ENCODE measurements at regions not wholly inside any gene's neighbourhood (a gene's known extent, or its start where the extent isn't known, plus 50 kb on each side); places are given as distances from the start of the nearest gene placed in this dataset.
A peak's percentile ranks its signal among the peaks of the same experiment; 100 is the strongest.

DNA sequence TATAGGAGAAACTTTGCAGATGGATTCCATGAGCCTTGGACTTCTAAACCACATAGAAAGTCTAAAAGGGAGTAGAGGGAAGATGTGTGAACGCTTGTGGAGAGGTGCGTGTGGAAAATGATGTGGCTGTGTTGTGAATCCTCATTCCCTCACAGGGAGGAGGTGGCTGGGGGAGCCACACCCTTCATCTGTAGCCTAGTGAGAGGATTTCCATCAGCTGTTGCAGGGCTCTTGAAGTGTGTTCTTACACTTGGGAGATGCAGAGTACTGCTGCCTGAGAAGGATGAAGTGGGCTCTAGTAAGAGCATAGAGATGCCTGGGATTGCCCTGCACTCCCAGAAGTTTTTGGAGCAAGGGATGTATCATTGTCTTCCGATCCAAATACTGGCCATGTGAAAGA is 279.6 kb downstream of the QKI start:
- DNase-seq (ENCODE audit: low spot score) = no peak

DNA sequence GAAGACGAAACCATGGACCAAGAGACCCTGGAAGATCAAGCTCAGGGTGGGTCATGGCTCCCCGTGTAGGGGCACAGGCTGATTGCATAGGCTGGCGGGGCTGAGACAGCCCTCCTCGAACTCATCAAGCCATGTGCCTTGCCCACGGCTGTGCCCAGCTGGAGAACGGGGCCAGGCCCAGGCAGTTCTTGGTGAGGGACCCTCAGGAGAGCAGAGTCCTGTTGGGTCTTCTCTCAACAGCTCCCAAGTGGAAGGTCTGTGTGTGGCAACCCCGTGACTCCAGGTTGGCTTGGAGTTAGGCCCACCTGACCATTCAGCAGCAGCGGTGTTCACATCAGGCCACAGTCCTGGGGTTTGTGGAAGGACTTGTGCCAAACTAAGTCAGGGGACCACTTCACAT is 276.5 kb downstream of the QKI start:
- DNase-seq (ENCODE audit: low spot score) = no peak

DNA sequence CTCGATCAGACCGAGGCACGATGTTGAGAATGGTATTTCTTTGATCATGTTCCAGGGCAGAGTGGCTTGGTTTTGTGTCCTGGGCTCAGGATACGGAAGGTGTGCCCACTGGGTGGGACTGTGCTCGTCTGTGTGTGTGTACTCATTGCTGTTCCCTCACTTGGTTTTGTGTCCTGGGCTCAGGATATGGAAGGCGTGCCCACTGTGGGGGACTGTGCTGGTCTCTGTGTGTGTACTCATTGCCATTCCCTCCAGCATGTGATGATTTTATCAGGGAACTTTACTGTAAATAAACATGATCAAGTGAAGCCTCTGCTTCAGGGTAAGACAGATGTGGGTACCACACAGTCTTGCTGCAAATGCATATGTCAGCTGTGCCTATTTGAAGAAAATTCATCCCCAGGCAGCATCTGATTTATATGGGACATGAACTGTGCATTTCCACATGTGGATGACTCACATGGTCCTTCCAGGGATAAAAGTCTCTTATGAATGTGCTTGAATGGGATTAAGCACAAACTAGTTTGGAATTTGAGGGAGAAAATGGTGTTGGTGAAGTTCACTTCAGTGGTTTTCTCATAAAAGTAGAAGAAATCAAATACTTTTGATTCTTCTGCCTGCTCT is 274.3 kb downstream of the QKI start:
- DNase-seq (ENCODE audit: low spot score) = peak; percentile 7

DNA sequence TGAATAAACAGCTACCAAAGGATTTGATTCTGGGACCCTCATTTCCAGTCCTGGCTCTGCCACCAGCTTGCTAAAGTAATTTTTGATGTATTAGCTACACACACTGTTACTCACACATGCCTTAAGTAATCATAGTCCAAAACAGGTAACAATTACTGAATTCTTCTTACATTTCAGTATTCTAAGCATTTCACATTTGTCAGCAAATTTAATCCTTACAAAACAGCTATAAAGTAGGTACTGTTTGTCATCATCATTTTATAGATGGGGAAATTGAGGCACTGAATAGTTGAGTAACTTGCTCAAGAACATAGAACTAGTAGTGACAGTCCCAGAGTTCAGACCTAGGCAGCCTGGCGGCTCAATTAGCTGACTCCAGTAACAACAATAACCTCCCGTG is 272.6 kb downstream of the QKI start:
- no peak for DNase-seq (ENCODE audit: low spot score)

DNA sequence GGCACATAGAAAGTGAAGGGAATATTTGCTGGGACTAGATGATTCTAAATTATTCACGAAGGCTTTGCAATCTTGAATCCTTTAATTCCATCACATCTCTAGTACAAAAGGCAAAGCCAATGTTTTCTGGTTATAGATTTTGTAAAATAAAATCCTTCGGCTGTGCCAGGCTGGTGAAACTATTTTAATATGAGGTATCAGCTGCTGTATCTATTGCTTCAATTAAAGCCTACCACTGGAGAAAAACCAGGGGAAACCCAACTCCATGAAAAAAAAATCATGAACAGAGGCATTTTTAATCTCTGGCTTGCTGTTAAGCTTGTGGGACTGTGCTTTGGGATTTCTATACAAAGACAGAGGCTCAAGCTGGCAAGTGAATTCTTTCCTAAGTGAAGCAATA is 271.8 kb downstream of the QKI start:
- DNase-seq (ENCODE audit: low spot score) = no peak

DNA sequence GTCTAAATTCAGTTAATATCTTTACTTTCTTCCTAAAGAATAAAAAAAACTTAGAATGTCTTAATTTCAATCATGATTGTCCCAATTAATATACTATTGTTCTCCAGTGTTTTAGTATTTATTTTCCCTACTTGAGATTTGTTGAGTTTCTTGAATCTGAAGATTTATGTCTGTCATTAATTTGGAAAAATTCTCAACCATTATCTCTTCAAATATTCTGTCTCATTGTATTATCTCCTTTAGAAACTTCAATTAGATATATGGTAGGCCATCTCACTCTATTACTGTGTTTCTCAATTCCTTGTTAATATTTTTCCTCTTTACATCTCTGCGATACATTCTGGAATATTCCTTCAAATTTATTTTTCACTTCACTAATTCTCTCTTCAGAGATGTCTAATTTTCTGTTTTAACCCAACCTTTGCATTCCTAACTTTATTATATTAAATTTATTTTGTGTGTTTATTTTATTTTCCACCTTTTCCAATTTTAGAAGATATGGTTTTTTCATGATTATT is 268.6 kb downstream of the QKI start:
- DNase-seq (ENCODE audit: low spot score) = no peak

DNA sequence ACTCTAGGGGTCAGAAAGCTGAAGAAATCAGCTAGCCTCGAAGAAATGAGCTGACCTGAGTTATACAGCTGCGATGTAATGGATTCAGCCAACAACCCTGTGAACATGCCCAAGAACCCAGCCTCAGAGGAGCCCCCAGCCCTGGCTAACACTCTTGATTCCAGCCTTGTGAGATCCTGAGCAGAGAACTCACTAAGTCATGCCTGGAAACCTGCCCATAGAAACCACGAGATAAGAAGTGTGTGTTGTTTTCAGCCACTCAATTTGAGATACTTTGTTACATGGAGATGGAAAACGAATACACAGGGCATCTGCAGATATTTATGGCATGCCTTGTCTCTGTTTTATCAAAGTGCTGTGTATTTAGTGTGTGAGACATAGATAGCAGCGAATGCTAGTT is 265.2 kb downstream of the QKI start:
- DNase-seq (ENCODE audit: low spot score) = no peak

DNA sequence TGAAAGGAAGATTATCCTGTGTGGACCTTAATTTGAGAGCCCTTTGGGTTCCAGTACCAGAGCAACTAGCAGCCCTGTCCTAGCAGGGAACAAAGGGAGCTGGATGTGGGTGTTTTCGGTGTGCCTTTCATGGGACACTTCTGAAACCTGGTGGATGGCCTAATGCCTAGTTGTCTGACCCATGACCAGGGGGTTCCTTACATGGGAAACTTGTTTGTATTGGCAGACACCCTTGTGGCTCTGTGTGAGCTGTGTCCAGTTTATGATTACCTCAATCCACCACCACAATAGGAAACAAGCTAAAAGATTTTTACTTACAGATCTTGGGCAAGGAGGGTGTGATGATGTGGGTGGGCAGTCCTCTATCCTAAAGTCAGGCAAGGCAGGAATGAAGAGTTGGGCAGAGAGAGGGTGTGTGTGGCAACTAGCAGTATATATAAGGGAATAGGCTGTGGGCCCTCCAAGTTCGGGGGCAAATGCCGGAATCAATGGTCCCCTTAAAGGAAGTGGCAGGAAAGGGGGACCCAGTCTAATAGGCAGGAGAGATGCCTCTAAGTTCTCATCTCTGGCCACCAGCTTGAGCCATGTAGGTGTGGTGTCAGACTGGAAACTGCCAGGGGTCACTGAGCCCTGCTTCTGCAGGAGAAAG is 264.6 kb downstream of the QKI start:
- DNase-seq (ENCODE audit: low spot score) = no peak

DNA sequence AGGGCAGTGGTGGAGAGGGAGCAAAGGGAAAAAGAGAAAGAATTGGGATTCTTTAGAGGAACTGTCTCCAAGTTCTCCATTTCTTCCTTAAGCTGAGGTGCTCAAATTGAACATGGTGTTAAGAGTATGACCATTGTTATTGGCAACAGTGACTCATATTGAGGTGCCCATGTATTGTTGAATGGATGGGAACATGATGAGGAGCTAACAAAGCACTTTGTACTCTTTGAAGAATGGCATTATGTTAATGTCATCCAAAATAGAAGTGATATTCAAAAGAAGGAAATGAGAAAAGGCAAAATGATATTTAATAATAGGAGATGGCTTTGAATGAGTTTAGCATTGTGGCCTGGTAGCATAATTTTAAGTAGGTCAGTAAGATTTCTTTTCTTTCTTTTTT is 261.1 kb downstream of the QKI start:
- DNase-seq (ENCODE audit: low spot score) = no peak

DNA sequence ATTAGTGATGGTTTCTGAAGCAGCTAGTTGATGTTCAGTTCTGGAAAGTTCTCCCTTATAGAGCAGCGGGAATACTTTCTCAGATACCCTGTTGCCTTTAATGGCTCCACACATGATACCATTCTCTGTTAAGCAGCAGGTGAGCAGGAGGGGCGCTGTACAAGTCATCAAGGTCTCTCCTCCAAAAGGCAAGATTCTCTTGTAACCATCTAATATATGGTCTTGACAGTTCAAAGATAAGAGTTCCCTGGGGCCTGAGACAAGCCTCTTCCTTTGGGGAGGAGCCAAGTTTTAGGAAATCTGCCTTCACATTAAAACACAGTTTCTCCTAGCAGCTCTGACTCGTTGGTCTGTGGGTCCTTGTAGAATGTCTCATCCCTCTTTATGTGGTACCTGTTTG is 258.2 kb downstream of the QKI start:
- no peak for DNase-seq (ENCODE audit: low spot score)

DNA sequence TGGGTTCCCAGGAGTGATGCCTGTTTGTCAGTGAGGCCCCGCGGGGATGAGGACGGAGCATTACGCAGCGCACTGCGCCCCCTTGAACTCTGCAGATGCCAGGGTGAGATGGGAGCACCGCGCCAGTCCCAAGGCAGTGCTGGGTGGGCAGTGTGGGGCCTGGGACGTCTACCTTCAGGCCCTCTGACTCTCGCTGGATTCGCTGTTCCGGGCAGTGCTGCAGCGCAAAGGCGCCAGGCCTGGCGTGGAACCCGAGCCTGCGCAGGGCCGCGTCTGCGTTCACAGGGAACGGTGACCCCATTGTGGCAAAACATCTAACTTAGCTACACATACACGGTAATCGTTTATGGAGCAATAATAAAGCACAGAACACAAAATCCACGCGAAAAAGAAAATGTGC is 257.3 kb downstream of the QKI start:
- DNase-seq (ENCODE audit: low spot score) = no peak

DNA sequence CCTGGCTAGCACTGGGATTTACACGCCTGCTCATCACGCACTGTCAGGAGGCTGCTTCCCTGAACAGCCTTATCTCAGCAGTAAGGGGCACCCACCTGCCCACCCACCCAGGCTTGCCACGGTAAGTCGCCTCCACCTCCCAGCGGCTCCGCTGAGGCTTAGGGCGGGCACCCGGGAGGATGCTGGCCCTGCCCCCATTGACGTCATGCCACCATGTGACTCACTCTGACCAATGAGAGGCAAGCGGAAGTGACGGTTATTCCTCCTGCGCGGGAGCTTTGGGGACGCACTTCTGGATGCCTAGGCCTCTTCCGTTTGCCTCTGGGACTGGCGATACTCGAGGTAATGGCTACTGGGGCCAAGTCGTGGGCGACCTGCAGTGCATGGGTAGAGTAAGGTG is 256.8 kb downstream of the QKI start:
- DNase-seq (ENCODE audit: low spot score) = no peak

DNA sequence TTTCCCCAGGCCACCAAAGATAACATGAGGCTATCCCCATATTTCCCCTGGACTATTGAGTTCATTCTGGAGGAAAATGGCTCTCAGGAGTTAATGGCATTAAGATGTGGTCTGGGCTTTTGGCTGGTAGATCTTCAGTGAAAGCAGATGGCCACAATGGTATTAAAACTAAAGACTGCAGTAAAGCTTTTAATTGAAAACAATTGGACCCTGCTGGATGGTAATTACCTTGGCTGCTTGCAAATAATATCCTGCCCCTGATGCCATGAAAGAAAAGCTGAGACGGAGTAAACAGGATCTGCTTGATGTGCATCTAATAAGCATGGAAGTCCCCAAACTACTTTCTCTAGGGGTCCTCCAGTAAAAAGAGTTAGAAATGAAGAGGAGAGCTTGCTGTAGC is 255.8 kb downstream of the QKI start:
- DNase-seq (ENCODE audit: low spot score) = no peak

DNA sequence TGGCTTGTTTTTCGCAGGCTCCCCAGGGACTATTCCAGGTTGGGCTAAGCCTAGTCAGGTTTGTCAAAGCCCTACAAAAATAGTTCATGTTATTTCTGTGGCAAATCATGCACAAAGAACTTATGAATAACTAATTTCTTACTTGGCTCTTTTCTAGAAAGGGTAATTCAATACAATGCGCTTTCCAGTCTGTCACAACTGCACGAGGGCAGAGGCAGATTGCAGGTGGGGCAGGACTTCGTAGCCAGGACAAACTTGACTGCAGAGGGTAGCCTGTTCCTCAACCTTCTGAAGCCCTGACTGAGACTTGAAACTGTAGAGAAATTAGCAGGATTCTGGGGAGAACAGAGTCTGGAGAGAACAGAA is 253.5 kb downstream of the QKI start:
- no peak for DNase-seq (ENCODE audit: low spot score)

DNA sequence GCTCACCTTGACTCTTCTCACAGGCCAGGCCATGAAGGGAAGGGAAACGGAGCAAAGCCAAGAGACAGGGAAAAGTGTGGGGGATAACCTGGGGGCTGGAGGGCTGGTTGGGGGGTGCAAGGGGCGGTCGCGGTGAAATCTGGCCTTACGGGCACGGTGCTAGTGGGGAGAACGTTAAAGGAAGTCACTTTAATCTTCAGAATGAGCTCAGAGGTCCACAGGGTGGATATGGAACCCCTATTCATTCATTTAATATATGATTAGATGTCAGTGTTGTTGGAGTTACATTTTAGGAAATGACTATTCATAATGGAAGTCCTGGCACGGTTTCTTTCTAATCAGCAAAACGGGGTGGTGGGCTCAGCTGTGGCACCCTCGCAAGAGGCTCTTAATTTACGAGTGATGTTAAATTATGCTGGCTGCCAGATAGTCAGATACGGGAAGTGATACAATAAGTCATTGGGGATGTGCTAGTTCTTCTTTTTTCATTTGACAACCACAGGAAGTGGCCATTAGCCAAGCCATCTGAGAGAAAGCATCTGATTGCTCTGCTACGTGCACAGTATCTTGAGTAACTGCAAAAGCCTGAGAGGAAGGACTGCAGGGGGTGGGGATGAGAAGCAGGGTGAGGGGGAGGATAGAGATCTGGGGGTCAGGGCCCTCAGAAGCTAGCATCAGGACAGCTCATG is 253.0 kb downstream of the QKI start:
- no peak for DNase-seq (ENCODE audit: low spot score)

DNA sequence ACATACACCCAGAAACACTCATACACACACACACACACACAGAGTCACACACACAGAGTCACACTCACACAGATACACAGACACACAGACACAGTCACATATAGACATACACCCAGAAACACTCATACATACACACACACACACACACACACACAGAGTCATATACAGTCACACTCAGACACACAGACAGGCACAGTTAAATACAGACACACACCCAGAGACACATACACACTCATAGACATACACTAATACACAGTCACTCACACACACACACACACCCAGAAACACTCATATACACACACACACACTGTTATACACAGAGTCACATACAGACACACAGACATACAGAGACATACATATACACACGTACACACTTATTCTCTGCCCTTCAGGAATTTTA is 250.9 kb downstream of the QKI start:
- DNase-seq (ENCODE audit: low spot score) = no peak

DNA sequence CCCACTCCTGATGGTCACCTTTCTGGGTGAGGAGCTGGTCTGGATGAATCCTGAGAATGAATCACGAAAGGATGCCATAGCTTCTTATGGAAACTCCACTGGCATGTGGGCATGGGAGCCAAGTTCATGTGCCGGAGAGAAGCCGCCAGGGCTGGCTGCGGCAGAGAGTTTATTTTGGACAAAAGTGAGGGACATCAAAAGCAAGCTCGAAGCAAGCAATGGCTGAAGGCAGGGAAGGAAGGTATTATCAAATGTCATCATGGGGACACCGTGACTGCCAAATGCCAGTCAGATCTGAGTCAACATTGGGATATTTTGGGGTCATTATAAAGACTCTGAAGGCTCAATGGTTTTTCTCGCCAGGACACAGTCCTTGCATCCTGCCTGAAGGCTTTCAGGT is 249.1 kb downstream of the QKI start:
- DNase-seq (ENCODE audit: low spot score) = no peak

DNA sequence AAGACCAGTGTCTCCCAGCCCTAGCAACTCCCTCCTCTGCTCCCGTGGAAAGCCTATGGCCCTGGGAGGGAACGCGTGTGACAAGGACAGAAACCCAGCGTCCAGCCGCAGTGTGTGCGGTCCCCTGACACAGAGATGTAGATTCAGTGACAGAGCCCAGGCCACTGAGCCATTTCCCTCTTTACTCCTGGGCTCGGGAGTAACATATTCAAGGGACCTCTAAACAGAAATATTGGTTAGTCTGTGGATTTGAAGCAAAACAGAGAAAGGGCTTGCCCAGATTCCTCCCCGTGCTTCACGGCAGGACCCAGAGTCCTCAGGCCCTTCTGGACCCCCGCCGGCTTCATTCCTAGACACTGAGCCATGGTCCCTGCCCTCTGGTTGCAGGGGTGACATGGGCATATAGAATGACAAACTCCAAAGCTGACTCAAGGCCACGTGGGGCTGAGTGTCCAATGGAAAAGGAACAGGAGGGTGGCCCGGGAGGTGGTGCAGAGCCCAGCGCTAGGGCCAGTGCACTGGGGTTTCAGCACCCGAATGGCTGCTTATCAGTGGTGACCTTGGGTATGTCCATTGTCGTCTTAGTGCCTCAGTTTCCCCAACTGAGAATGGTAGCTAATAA is 248.2 kb downstream of the QKI start:
- DNase-seq (ENCODE audit: low spot score) = no peak

DNA sequence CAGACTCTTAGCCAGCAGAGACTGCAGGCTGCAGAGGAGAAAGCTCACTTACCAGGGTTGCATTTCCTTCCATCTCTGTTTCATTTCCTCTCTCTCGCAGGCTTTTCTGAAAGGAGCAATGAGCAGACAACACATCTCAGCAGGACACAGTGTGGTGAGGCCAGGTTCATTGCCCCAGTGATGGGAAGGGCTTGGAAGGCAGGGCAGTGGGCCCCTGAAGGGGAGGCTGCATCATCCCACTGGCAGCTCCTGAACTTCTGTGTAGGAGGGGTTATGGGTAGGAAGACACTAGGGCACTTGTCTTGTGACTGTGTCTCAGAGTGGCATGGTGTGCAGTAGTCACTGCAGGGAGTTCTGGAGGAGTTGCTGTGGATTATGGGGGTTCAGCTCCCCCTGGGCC is 246.8 kb downstream of the QKI start:
- no peak for DNase-seq (ENCODE audit: low spot score)

DNA sequence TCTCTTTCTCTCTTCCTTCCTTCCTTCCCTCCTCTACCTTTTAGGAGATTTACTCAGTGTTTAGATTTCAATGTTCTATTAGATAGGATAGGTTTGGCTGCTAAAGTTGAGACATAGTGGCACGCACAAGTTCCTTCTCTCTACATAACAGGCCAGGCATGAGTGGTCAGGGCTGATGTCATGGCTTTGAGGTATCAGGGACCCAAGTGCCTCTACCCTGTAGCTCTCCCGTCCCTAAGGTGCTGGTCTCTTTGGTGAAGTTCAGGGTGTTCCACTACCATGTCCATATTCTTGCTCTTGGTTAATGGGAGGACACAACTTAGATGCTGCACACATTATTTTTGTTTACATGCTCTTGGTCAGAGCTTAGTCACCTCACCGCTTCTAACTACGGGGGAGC is 245.3 kb downstream of the QKI start:
- no peak for DNase-seq (ENCODE audit: low spot score)

DNA sequence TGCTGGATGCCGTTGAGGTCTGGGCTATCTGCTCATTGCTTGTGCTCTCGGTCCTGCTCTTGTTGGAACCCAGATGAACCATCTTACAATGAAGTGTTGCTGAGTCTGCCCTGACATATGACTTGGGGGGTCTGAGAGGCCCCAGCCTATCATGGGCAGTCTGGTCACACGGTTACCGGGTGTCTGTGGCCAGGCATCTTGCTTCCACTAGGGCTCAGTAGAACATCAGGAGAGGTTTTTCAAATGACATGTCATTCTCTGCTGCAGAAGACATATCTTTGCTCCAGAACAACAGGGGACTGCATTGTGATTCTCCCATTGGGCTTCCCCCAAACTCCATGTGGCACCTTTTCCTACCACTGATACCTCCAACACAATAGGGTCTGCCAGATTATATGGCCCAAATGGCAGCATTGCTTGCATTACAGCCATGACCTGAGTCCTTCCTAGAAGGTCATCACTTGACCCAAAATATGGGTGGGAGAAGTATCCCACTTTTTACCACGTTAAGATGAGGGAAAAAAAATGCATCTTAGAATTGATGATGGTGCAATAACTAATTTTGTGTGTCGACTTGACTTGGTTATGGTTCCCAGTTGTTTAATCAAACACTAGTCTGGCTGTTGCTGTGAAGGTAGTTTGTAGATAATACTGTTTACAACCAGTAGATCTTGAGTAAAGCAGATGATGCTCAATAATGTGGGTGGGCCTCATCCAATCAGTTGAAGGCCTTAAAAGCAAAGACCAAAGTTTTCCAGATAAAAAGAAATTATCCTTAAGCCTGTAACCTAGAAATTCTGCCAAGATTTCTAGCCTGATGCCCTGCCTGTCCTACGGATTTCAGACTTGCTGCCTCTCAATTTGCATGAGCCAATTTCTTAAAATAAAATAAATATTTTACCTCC is 241.0 kb downstream of the QKI start:
- no peak for DNase-seq (ENCODE audit: low spot score)

All from SW480 (cell line).